ENCODE measurements at regions not wholly inside any gene's neighbourhood (a gene's known extent, or its start where the extent isn't known, plus 50 kb on each side); places are given as distances from the start of the nearest gene placed in this dataset.
"Not testable (repeated sequence)": the region's sequence is repeated elsewhere in the genome, so short reads cannot be mapped to it uniquely, and the experiment has no call there.

DNA sequence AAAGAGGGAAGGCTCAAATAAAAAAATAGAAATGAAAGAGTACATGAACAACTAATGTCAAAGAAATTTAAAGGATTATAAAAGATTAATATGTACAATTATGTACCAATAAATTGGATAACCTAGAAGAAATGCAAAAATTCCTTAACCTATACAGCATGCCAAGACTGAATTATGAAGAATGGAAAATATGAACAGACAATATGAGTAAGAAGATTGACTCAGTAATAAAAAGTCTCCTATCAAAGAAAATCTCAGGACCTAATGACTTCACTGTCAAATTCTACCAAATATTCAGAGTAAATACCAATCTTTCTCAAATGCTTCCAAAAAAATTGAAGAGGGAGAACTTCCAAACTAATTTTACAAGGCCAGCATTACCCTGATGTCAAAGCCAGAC lies 120.2 kb upstream of the SPOPL start:
- CTCF ChIA-PET: no interaction called here
- no peak for DNase-seq (ENCODE audit: extremely low spot score)
- TF ChIP-seq HDGF (IDR thresholded peaks at IDR 0.05; ENCODE audit: borderline replicate concordance) (no peak), FOXM1 (IDR thresholded peaks at IDR 0.05; ENCODE audit: borderline replicate concordance) (no peak), FOXK2 (IDR thresholded peaks at IDR 0.05) (no peak), ELF4 (IDR thresholded peaks at IDR 0.05) (no peak)
- POLR2A ChIA-PET: no interaction called here

DNA sequence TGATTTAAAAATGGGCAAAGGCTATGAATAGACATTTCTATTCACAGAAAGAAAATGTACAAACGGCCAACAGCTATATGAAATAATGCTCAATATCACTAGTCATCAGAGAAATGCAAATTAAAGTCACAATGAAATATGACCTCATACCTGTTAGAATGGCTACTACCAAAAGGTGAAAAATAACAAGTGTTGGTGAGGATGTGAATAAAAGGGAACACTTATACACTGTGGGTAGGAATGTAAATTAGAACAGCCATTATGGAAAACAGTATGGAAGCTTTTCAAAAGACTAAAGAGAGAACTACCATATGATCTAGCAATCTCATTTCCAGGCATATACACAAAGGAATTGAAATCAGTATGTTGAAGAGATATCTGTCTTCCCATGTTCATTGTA lies 118.9 kb upstream of the SPOPL start:
- DNase-seq (ENCODE audit: extremely low spot score): no peak
- no peak for TF ChIP-seq FOXA1 (IDR thresholded peaks at IDR 0.05)
- no peak for TF ChIP-seq FOXM1 (IDR thresholded peaks at IDR 0.05; ENCODE audit: borderline replicate concordance)
- TF ChIP-seq TARDBP (IDR thresholded peaks at IDR 0.05): no peak
- no peak for TF ChIP-seq ELF4 (IDR thresholded peaks at IDR 0.05)
- TF ChIP-seq BHLHE40 (IDR thresholded peaks at IDR 0.05; ENCODE audit: borderline replicate concordance): no peak
- TF ChIP-seq LEF1 (IDR thresholded peaks at IDR 0.05; ENCODE audit: borderline replicate concordance): no peak
- TF ChIP-seq NFRKB (IDR thresholded peaks at IDR 0.05): no peak
- no peak for TF ChIP-seq CTBP1 (IDR thresholded peaks at IDR 0.05; ENCODE audit: borderline replicate concordance)
- no peak for TF ChIP-seq ARNT (IDR thresholded peaks at IDR 0.05)
- TF ChIP-seq SUZ12 (IDR thresholded peaks at IDR 0.05): no peak
- TF ChIP-seq L3MBTL2 (conservative IDR thresholded peaks at IDR 0.05): no peak
- no peak for TF ChIP-seq HDGF (IDR thresholded peaks at IDR 0.05; ENCODE audit: borderline replicate concordance)
- TF ChIP-seq, protein P1, sequence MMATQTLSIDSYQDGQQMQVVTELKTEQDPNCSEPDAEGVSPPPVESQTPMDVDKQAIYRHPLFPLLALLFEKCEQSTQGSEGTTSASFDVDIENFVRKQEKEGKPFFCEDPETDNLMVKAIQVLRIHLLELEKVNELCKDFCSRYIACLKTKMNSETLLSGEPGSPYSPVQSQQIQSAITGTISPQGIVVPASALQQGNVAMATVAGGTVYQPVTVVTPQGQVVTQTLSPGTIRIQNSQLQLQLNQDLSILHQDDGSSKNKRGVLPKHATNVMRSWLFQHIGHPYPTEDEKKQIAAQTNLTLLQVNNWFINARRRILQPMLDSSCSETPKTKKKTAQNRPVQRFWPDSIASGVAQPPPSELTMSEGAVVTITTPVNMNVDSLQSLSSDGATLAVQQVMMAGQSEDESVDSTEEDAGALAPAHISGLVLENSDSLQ (IDR thresholded peaks at IDR 0.05): no peak
- TF ChIP-seq ZNF384 (IDR thresholded peaks at IDR 0.05): no peak
- TF ChIP-seq FOXK2 (IDR thresholded peaks at IDR 0.05): no peak
- no peak for TF ChIP-seq SP1 (IDR thresholded peaks at IDR 0.05)
- POLR2A ChIA-PET: no interaction called here
- CTCF ChIA-PET: no interaction called here

- DNase-seq (ENCODE audit: extremely low spot score); POLR2A ChIA-PET; CTCF ChIA-PET: not testable (repeated sequence)
Observed at GRCh38 chr2:138386191-138386590, 115.4 kb upstream of the SPOPL start.

DNA sequence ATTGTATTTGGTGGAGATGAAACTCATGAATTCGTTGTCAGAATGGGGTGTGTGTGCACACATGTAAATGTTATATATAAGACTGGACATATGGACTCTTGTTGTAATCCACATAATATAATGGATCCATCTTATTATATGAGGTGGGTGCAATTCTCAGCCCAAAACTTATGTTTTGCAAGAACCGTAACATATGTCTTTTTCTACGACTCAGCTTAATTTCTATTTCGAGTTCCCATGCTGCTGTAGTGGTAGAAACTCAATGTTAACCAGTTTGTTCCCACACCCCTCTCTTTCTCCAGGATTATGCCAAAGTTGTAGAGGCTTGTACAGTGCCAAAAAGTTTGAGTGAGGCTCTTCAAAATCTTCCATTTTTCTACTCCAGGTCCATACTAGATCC lies 112.5 kb upstream of the SPOPL start:
- POLR2A ChIA-PET: interaction anchor here (1.3 kb wide), 1 partner anchor 112 kb away, joined by 3 read pairs; no protein-coding TSS in a partner anchor
- TF ChIP-seq FOXM1 (IDR thresholded peaks at IDR 0.05; ENCODE audit: borderline replicate concordance): no peak
- TF ChIP-seq FOXK2 (IDR thresholded peaks at IDR 0.05): no peak
- TF ChIP-seq TARDBP (IDR thresholded peaks at IDR 0.05): no peak
- TF ChIP-seq NFRKB (IDR thresholded peaks at IDR 0.05): no peak
- TF ChIP-seq ELF4 (IDR thresholded peaks at IDR 0.05): no peak
- no peak for TF ChIP-seq L3MBTL2 (conservative IDR thresholded peaks at IDR 0.05)
- TF ChIP-seq, protein P1 (IDR thresholded peaks at IDR 0.05): no peak
- DNase-seq (ENCODE audit: extremely low spot score): no peak
- CTCF ChIA-PET: no interaction called here

DNA sequence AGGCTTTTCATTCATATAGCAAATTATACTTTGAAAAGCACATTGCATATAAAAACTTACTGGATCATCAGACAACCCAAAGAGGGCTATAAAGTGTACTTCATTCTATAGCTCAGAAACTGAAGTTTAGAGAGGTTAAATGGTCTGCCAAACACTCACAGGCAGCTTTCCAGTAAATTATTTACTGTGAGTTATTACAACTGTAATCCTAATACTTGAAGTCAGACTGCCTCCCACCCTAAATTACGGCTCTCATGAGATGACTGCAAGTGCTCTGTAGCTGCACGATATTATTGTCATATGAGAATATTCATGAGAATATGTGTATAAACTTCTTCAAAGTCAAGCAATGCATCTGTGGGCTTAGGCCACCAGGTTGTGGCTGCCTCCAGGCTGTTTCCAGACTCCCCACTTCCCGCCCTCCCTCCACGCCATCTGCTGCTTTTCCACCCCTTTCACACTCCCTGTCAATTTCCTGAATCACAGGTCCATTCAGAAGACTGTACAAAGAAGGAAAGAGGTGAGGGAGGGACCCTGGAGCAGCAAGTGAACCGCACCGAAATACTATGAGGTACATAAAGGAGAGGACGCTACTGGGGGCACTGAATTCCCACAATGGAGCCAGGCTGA lies 111.1 kb upstream of the SPOPL start:
- CTCF ChIA-PET: no interaction called here
- no peak for DNase-seq (ENCODE audit: extremely low spot score)
- TF ChIP-seq ARNT (IDR thresholded peaks at IDR 0.05) (no peak), LEF1 (IDR thresholded peaks at IDR 0.05; ENCODE audit: borderline replicate concordance) (no peak), TARDBP (IDR thresholded peaks at IDR 0.05) (no peak), BHLHE40 (IDR thresholded peaks at IDR 0.05; ENCODE audit: borderline replicate concordance) (no peak)
- POLR2A ChIA-PET: no interaction called here

GRCh38 chr2:138391946-138392345 lies 109.6 kb upstream of the SPOPL start:
- DNase-seq (ENCODE audit: extremely low spot score): no peak
- CTCF ChIA-PET: no interaction called here
- TF ChIP-seq ELF4 (IDR thresholded peaks at IDR 0.05): no peak
- TF ChIP-seq NFRKB (IDR thresholded peaks at IDR 0.05): no peak
- TF ChIP-seq ZNF384 (IDR thresholded peaks at IDR 0.05): no peak
- TF ChIP-seq TARDBP (IDR thresholded peaks at IDR 0.05): no peak
- no peak for TF ChIP-seq L3MBTL2 (conservative IDR thresholded peaks at IDR 0.05)
- no peak for TF ChIP-seq FOXK2 (IDR thresholded peaks at IDR 0.05)
- TF ChIP-seq HDGF (IDR thresholded peaks at IDR 0.05; ENCODE audit: borderline replicate concordance): no peak
- TF ChIP-seq LEF1 (IDR thresholded peaks at IDR 0.05; ENCODE audit: borderline replicate concordance): no peak
- TF ChIP-seq FOXA1 (IDR thresholded peaks at IDR 0.05): no peak
- TF ChIP-seq ARNT (IDR thresholded peaks at IDR 0.05): no peak
- TF ChIP-seq, protein P1 (IDR thresholded peaks at IDR 0.05): no peak
- no peak for TF ChIP-seq BHLHE40 (IDR thresholded peaks at IDR 0.05; ENCODE audit: borderline replicate concordance)
- TF ChIP-seq SP1 (IDR thresholded peaks at IDR 0.05): no peak
- TF ChIP-seq SUZ12 (IDR thresholded peaks at IDR 0.05): no peak
- no peak for TF ChIP-seq CTBP1 (IDR thresholded peaks at IDR 0.05; ENCODE audit: borderline replicate concordance)
- TF ChIP-seq FOXM1 (IDR thresholded peaks at IDR 0.05; ENCODE audit: borderline replicate concordance): no peak
- POLR2A ChIA-PET: no interaction called here

DNA sequence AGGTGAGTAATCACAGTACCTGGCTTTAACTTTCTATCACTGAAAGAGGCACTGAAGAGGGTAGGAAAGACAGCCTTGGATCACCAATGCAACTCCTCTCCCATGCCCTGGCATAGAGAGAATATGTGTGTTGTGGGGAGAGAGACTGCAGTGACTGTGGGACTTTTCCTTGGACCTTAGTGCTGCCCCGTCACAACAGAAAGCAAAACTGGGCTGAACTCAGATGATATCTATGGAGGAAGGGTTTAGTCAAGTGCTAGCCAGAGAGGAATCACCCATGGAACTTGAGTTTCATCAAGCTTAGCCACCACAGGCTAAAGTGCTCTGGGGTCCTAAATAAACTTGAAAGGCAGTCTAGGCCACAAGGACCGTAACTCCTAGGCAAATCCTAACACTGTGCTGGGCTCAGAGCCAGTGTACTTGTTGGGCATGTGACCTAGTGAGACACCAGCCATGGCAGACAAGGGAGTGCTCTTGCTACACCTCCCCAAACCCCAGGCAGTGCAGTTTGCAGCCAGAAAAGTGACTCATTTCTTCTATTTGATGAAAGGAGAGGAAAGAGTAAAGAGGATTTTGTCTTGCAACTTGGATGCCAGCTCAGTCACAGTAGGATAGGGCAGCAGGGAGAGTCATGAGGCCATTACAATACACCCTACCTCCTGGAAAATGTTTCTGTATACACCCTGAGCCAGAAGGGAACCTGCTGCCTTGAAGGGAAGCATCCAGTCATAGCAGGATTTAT lies 105.8 kb upstream of the SPOPL start:
- no peak for TF ChIP-seq ELF4 (IDR thresholded peaks at IDR 0.05)
- TF ChIP-seq SUZ12 (IDR thresholded peaks at IDR 0.05): no peak
- TF ChIP-seq ARNT (IDR thresholded peaks at IDR 0.05): no peak
- TF ChIP-seq L3MBTL2 (conservative IDR thresholded peaks at IDR 0.05): no peak
- ChIA-PET POLR2A (no interaction called here), CTCF (no interaction called here)
- DNase-seq (ENCODE audit: extremely low spot score): no peak
